CD14-positive monocyte (primary cell): ENCODE measurements at regions not wholly inside any gene's neighbourhood (a gene's known extent, or its start where the extent isn't known, plus 50 kb on each side); places are given as distances from the start of the nearest gene placed in this dataset.

Experiments used
- DNase-seq, 3 donors: peaks; one replicate each; pipeline ENCODE4 v3.0.0-alpha.2; 2011 to 2022
- H2AFZ ChIP-seq: 2 replicates; pipeline ENCODE4 v1.6.0; 2012; ENCODE audit warnings: mild to moderate bottlenecking, low read depth, low read length, inconsistent platforms; ENCODE audit not compliant: insufficient read depth, poor library complexity, severe bottlenecking
- H3K27ac ChIP-seq, 2 donors: 1 replicate in 1 of 2; 2 replicates in 1 of 2; pipeline ENCODE4 v1.5.1; 2012 to 2013; ENCODE audit warnings: low read length in 2 of 2, control low read depth in 1 of 2, inconsistent platforms in 1 of 2, low read depth in 1 of 2, mild to moderate bottlenecking in 1 of 2
- H3K27me3 ChIP-seq, 2 donors: one replicate each; pipeline versions ENCODE4 v1.6.0 to v1.6.1; 2011 to 2013; ENCODE audit warnings: low read length in 2 of 2; ENCODE audit not compliant: control insufficient read depth in 2 of 2, insufficient read depth in 2 of 2
- H3K36me3 ChIP-seq, 2 donors: replicated peaks in 1 of 2; 1 replicate in 1 of 2; 2 replicates in 1 of 2; pipeline versions ENCODE4 v1.5.1 to v1.6.1; 2012 to 2013; ENCODE audit warnings: low read length in 2 of 2, control low read depth in 1 of 2, inconsistent platforms in 1 of 2, mild to moderate bottlenecking in 1 of 2; ENCODE audit not compliant: insufficient read depth in 2 of 2, control insufficient read depth in 1 of 2
- H3K4me1 ChIP-seq, 2 donors: 1 replicate in 1 of 2; 2 replicates in 1 of 2; pipeline versions ENCODE4 v1.5.1 to v1.6.1; 2012 to 2013; ENCODE audit warnings: low read length in 2 of 2, control low read depth in 1 of 2, inconsistent platforms in 1 of 2, mild to moderate bottlenecking in 1 of 2, moderate library complexity in 1 of 2; ENCODE audit not compliant: insufficient read depth in 2 of 2, control insufficient read depth in 1 of 2
- H3K4me2 ChIP-seq: replicated peaks from 2 replicates; pipeline ENCODE3; 2012; ENCODE audit warnings: low read length, moderate library complexity, mild to moderate bottlenecking; ENCODE audit not compliant: poor library complexity, severe bottlenecking; ENCODE audit errors: extremely low read depth
- H3K4me3 ChIP-seq, 3 experiments: fragments of 200-600 bp in 1 of 3; sonication (generic) in 1 of 3; replicated peaks in 1 of 3; 1 replicate in 2 of 3; 2 replicates in 1 of 3; pipeline ENCODE4 v1.5.1; 2011 to 2013; ENCODE audit warnings: low read length in 3 of 3, mild to moderate bottlenecking in 3 of 3, control low read depth in 2 of 3, low read depth in 2 of 3, inconsistent platforms in 1 of 3, moderate library complexity in 1 of 3
- H3K79me2 ChIP-seq: 2 replicates; pipeline ENCODE4 v1.6.0; 2012; ENCODE audit warnings: mild to moderate bottlenecking, control low read depth, inconsistent platforms, low read length, moderate library complexity; ENCODE audit not compliant: insufficient read depth
- H3K9ac ChIP-seq: 2 replicates; pipeline ENCODE4 v1.6.0; 2017; ENCODE audit warnings: low read length, mild to moderate bottlenecking; ENCODE audit not compliant: insufficient read depth, poor library complexity, severe bottlenecking
- H3K9me3 ChIP-seq, 2 donors: replicated peaks in 1 of 2; 1 replicate in 1 of 2; 2 replicates in 1 of 2; pipeline versions ENCODE4 v1.5.1 to v1.6.1; 2012 to 2013; ENCODE audit warnings: low read length in 2 of 2, control low read depth in 1 of 2; ENCODE audit not compliant: control insufficient read depth in 1 of 2, insufficient read depth in 1 of 2
- H4K20me1 ChIP-seq: 2 replicates; pipeline ENCODE4 v1.6.0; 2012; ENCODE audit warnings: mild to moderate bottlenecking, low read length, control low read depth, moderate library complexity; ENCODE audit not compliant: insufficient read depth
- H3K27ac Mint-ChIP-seq, 7 donors: one replicate each; pipeline ENCODE4 v1.8.0; 2020; ENCODE audit warnings: mild to moderate bottlenecking in 7 of 7, mixed read lengths in 7 of 7, moderate library complexity in 6 of 7, inconsistent platforms in 2 of 7
- H3K27me3 Mint-ChIP-seq, 3 donors: one replicate each; pipeline ENCODE4 v1.8.0; 2021 to 2022; ENCODE audit warnings: low read depth in 3 of 3, mild to moderate bottlenecking in 3 of 3, mixed read lengths in 3 of 3, moderate library complexity in 3 of 3, inconsistent platforms in 1 of 3
- H3K36me3 Mint-ChIP-seq, 2 donors: one replicate each; pipeline ENCODE4 v1.8.0; 2020; ENCODE audit warnings: mixed read lengths in 2 of 2, inconsistent platforms in 1 of 2, mild to moderate bottlenecking in 1 of 2
- H3K4me1 Mint-ChIP-seq: one replicate; pipeline ENCODE4 v1.8.0; 2020; ENCODE audit warnings: mild to moderate bottlenecking, mixed read lengths
- H3K4me3 Mint-ChIP-seq, 2 donors: one replicate each; pipeline ENCODE4 v1.8.0; 2020; ENCODE audit warnings: mild to moderate bottlenecking in 2 of 2, mixed read lengths in 2 of 2, moderate library complexity in 1 of 2
- H3K9me3 Mint-ChIP-seq, 7 donors: one replicate each; pipeline ENCODE4 v1.8.0; 2020 to 2022; ENCODE audit warnings: mixed read lengths in 7 of 7, mild to moderate bottlenecking in 6 of 7, moderate library complexity in 6 of 7, inconsistent platforms in 2 of 7
- CTCF ChIP-seq: fragments of 200-600 bp; IDR thresholded peaks from one replicate; pipeline ENCODE4 v1.8.0; 2022; ENCODE audit warnings: antibody characterized with exemption, mild to moderate bottlenecking
- WGBS: methylation state at CpG from one replicate; pipeline ENCODE4 v1.1.5; 2013; ENCODE audit warnings: missing lambda C conversion rate; ENCODE audit not compliant: insufficient coverage; 5-methylcytosine and 5-hydroxymethylcytosine counted together
- intact Hi-C, 2 donors: fragments of 100-400 bp; cut with micrococcal nuclease; formaldehyde crosslinking; loops; one replicate each; pipeline versions ENCODE4 v1.15.0 to v1.15.1; 2023

- Histone ChIP-seq H3K36me3 (no peaks in the 10 kb centered on the region), H3K27me3 (no peaks in the 10 kb centered on the region), H2AFZ (no peak overlapping the region), H4K20me1 (no peaks in the 10 kb centered on the region), H3K4me1 (no peaks in the 10 kb centered on the region), H3K9ac (no peak overlapping the region), H3K27ac (no peak overlapping the region), H3K9me3 (peaks cover 4 to 7% of the 10 kb centered on the region in 2 donors), H3K4me2 (no peak overlapping the region), H3K79me2 (no peaks in the 10 kb centered on the region), H3K4me3 (no peak overlapping the region)
- H3K4me1 Mint-ChIP-seq: no peaks in the 10 kb centered on the region
- no peak for DNase-seq
- no peaks in the 10 kb centered on the region for H3K27me3 Mint-ChIP-seq
- no peak overlapping the region for H3K27ac Mint-ChIP-seq
- H3K9me3 Mint-ChIP-seq: peaks cover 0 to 6% (median 2%) of the 10 kb centered on the region in 7 donors
- H3K4me3 Mint-ChIP-seq: no peak overlapping the region
- no peaks in the 10 kb centered on the region for H3K36me3 Mint-ChIP-seq
- TF ChIP-seq CTCF: no peak
- intact Hi-C loops: no loop called here
- no CpG with 5 or more reads among the region's 3 CpGs for WGBS
Observed at GRCh38 chr6:66048684-66049474, 341.9 kb upstream of the EYS start.

GRCh38 chr6:66032626-66033025, 325.6 kb upstream of the EYS start:
- Histone ChIP-seq H3K27ac (no peak overlapping the region), H3K4me2 (no peak overlapping the region), H2AFZ (no peak overlapping the region), H3K9ac (no peak overlapping the region), H3K4me1 (no peaks in the 10 kb centered on the region), H3K9me3 (peaks cover 3 to 4% of the 10 kb centered on the region in 2 donors), H3K4me3 (no peak overlapping the region), H3K36me3 (no peaks in the 10 kb centered on the region), H3K79me2 (no peaks in the 10 kb centered on the region), H4K20me1 (no peaks in the 10 kb centered on the region), H3K27me3 (no peaks in the 10 kb centered on the region)
- no peaks in the 10 kb centered on the region for H3K36me3 Mint-ChIP-seq
- H3K9me3 Mint-ChIP-seq: peaks cover under 1 to 5% (median 3%) of the 10 kb centered on the region in 7 donors
- no peaks in the 10 kb centered on the region for H3K4me1 Mint-ChIP-seq
- TF ChIP-seq CTCF: no peak
- intact Hi-C loops: no loop called here
- DNase-seq: no peak
- no CpG with 5 or more reads among the region's 1 CpG for WGBS
- no peak overlapping the region for H3K27ac Mint-ChIP-seq
- H3K4me3 Mint-ChIP-seq: no peak overlapping the region
- peaks cover 0 to 2% (median 0%) of the 10 kb centered on the region in 3 donors for H3K27me3 Mint-ChIP-seq
